ENCODE measurements at regions not wholly inside any gene's neighbourhood (a gene's known extent, or its start where the extent isn't known, plus 50 kb on each side); places are given as distances from the start of the nearest gene placed in this dataset.
"Not testable (repeated sequence)": the region's sequence is repeated elsewhere in the genome, so short reads cannot be mapped to it uniquely, and the experiment has no call there.

- DNase-seq: not testable (repeated sequence)
Measured at GRCh38 chr7:150110882-150111281, 212.3 kb upstream of the LRRC61 start.

DNA sequence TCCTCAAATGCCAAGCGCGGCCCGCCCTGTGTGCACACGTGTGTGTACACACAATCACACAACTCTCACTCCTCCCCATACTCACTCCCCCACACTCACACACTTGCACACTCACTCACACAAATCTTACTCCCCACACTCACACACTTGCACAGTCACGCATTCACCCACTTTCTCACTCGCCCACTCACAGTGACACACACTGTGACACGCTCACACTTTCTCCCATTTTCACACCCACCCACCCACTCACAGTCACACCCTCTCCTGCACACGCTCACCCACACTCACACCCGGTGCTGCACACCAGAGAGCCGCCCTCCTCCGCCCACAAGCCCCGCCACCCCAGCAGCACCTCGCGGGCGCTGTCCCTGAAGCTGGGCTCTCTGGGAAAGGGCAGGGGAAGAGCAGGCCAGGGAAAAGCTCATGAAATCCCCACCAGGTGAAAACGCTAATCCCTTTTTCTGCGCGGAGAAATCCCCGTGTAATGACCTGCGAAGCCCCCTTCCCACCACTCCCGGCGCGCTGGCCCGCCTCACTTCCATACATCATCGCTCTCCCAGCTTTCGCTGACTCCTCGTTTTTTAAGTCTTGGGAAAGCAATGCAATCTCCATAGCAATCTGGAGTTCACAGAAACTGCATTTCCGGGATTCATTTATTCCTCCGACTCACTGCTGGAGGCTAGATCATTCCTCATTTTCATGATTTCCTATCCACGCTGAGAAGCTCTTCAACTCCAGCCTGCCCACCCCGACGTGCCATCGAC is 211.6 kb upstream of the LRRC61 start:
- not testable (repeated sequence) for DNase-seq

- DNase-seq: not testable (repeated sequence)
Measured at GRCh38 chr7:150113301-150113700, 209.9 kb upstream of the LRRC61 start.

GRCh38 chr7:150114591-150114990 is 208.6 kb upstream of the LRRC61 start:
- not testable (repeated sequence) for DNase-seq

DNA sequence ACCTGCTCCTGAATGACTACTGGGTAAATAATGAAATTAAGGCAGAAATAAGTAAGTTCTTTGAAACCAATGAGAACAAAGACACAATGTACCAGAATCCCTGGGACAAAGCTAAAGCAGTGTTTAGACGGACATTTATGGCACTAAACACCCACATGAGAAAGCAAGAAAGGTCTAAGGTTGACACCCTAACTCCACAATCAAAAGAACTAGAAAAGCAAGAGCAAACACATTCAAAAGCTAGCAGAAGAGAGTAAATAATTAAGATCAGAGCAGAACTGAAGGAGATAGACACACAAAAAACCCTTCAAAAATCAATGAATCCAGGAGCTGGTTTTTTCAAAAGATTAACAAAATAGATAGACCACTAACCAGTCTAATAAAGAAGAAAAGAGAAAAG is 203.2 kb upstream of the LRRC61 start:
- DNase-seq: not testable (repeated sequence)

DNA sequence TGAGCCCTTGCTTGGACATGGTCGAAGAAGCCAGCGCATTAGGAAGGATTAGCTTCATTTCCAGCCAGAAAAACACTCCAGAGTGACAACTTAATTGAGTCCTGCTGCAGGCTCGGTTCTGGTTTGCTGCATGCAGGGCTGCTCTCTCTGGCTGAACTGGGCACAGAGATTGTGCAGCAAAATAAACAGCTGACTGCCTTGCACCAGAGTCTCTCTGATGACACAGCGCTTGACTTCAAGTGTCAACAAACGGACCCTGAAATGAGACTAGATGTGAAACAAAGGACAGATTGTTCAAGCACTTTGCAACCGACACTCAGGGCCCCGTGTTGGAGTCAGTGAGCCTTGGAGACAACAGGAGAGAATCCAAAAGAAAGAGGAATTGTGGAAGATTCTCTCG is 197.3 kb upstream of the LRRC61 start:
- DNase-seq: peak; percentile 36

DNA sequence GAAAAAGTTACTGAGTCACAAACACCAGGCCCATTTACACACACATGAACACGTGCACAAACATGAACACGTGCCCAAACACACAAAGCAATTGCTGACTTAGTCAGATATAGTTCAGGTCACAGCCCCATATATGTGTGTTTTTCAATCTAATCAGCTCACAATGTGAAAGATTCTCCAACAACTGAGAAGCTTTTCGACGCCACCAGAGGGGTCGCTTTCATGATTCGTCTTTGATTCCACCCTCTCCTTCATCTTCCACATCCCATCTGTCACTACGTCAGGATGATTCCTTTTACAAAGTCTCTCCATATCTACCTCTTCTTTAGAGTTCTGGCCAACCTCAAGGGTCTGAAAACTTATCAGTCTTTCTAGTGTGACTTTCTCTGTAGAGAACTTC is 188.7 kb upstream of the LRRC61 start:
- not testable (repeated sequence) for DNase-seq

GRCh38 chr7:150135620-150136190 is 187.4 kb upstream of the LRRC61 start:
- DNase-seq: not testable (repeated sequence)

- not testable (repeated sequence) for DNase-seq
Measured at GRCh38 chr7:150139840-150140239, 183.3 kb upstream of the LRRC61 start.

GRCh38 chr7:150141525-150142345 is 181.4 kb upstream of the LRRC61 start:
- DNase-seq: not testable (repeated sequence)

DNA sequence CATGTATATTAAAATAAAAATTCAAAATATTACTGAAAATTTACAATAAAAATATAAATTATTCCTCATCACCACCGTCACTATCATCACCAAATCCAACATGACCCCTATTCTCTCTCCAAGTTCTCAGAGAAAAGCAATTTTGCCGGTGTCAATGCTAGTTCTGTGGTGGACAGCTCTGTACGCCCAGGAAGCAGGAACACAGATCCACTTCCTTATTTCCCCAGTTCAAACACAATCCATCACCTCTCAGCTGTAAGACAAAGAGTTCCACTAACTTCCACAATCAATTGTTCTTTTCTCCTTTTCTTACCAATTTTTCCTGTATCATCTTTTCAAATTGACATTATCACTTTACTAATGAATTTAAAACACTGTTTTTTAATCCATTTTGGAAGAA is 177.0 kb upstream of the LRRC61 start:
- DNase-seq: not testable (repeated sequence)

- not testable (repeated sequence) for DNase-seq
Measured at GRCh38 chr7:150147524-150147923, 175.6 kb upstream of the LRRC61 start.

- DNase-seq: not testable (repeated sequence)
Measured at GRCh38 chr7:150156015-150156414, 167.1 kb upstream of the LRRC61 start.

DNA sequence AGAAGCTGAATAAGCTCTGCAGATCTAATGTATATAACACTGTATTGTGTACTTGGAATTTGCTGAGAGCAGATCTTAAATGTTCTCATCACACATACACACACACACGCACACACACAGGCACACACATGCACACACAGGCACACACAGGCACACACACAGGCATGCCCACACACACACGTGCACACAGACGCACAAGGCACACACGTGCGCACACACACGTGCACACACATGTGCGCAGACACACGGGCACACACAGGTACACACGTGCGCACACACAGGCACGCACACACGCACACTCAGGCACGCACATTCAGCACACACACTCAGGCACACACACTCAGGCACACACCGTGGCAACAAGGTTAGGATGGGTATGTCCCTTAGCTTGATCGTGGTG is 164.5 kb upstream of the LRRC61 start:
- DNase-seq: not testable (repeated sequence)

DNA sequence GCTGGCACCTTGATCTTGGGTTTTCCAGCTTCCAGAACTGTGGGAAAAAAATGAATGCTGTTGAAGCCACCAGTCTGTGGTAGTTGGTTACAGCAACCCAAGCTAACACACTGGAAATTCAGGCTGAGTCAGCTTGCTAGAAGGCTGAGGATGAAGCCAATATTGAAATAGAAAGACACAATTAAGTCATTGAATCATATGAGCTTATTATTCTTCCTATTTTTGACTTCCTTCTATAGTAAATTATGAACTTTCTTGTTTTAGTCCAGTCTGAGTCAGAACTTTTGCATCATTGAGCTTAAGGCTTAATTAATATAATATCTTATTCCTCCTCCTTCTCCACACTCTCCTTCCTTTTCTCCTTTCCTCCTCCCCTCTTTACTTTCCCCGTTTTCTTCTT is 153.6 kb upstream of the LRRC61 start:
- not testable (repeated sequence) for DNase-seq

GRCh38 chr7:150169943-150170490 is 153.1 kb upstream of the LRRC61 start:
- not testable (repeated sequence) for DNase-seq

DNA sequence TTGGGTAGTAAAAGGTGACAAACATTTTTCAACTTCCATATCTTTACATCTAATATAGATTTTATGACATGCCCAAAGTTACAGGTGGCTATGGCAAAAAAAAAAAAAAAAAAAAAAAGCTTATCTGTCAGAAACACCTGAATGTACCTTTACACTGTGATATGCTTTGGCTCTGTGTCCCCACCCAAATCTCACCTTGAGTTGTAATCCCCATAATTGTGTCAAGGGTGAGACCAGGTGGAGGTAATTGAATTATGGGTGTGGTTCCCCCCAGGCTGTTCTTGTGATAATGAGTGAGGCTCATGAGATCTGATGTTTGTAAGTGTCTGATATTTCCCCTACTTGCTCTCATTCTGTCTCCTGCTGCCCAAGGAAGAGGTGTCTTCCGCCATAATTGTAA is 139.6 kb upstream of the LRRC61 start:
- not testable (repeated sequence) for DNase-seq

- not testable (repeated sequence) for DNase-seq
Measured at GRCh38 chr7:150189963-150190362, 133.2 kb upstream of the LRRC61 start.

DNA sequence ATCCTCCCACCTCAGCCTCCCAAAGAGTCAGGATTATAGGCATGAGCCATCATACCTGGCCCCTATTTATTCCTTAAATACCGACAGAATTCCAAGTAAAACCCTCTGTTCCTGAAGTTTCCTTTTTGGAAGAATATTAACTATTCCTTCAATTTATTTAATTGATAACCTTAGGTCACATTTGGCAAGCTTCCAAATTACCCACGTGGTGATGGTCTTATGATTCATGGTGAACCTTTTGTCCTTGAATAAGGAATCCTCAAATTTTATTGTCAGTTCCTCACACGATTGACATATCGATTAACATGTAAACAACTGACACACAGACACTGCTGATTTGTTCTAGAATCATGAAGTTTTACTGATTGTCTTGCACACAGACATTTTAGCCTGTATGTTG is 130.6 kb upstream of the LRRC61 start:
- DNase-seq: not testable (repeated sequence)

DNA sequence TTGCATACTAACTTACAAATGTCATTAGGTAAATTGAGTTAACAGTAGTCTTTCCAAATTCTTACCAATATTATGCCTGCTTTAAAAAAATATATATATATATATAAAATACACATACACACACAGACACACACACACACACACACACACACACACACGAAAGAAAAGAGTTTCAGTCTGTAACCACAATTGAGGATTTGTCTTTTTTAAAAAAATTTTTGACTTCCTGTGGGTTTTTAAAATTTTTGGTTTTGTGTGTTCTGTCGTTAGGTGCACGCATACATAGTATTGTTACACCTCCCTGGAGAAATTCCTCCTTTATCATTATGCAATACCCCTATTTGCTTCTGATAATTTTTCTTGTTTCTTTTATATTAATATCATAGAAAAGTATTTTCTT is 129.3 kb upstream of the LRRC61 start:
- not testable (repeated sequence) for DNase-seq
